GM19035 (cell line): ENCODE measurements at regions not wholly inside any gene's neighbourhood (a gene's known extent, or its start where the extent isn't known, plus 50 kb on each side); places are given as distances from the start of the nearest gene placed in this dataset.
"Not testable (repeated sequence)": the region's sequence is repeated elsewhere in the genome, so short reads cannot be mapped to it uniquely, and the experiment has no call there.

Source experiments
- ATAC-seq: cut with Tn5 transposase; IDR thresholded peaks from one replicate; pipeline ENCODE4 v1.9.1; 2021; ENCODE audit not compliant: unreplicated experiment

DNA sequence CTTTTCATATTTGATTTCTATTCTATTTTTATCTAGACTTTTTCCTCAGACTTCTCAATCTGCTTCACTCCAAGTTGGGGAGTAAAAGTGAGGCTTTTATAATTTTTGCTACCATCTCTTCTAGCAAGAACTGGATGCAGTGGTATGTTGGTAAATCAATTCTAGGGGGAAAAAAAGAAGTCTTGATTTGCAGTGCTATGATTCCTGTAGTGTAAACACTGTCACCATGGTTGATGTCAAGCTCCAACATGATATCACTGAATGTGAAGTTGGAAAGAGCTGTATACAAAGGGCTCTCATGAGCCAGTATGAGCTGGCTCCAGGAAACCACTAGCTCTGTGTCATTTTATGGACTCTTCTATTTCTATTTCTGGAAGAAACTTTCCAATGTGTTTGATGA is 439.2 kb downstream of the NTRK2 start:
- ATAC-seq: no peak

DNA sequence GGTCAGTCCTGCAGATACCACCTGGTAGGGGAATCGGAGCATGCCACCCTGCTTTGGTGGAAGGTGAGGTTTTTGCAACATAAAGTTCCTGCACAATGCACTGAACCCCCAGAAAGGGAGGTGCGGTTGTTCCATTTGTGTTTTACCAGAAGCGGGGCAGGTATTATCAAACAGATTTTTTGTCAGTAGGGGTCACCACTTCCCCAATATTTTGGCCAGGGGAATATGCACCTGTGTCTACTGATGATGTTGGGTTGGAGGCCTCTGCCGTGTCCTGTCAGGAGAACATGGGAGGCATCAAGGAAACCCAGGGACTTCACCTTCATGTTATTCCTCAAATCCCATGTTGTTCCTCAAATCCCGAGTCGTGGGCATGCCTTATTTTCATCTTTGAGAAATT is 438.7 kb downstream of the NTRK2 start:
- no peak for ATAC-seq

DNA sequence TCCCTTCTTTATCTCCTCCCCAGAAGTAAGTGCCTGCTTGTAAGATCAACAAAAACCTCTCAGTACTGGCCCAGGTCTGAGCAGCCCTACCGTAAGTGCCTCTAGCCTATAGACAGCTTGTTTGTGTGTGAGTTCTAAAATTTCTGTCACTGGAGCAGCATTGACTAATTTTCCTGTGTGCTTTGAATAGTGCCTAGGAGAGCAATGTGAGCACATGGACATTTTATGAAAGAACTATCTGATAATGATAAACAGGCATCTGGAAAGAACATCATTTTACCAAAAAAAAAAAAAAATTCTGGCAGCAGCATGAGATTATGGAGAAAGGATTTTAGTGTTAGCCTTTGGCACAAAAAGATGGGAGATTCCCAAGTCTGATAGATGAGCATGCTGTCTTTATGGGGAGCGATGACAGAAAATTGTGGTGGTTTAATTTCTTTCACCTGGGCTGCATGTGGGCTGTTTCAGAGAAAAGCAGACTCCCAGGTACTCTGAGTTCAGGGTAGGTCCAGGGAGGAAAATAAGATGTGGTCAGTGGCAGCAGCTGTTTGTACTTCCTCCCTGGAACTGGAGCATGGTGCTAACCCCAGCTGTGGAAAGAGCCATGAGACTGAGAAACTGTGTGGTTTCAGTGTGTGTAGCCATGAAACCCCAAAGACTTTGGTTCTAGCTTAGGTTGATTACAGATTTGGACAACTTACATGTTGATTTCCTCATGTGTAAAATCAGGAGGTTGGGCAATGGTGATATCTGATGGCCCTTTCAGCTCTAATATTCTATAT is 419.9 kb downstream of the NTRK2 start:
- ATAC-seq: no peak

DNA sequence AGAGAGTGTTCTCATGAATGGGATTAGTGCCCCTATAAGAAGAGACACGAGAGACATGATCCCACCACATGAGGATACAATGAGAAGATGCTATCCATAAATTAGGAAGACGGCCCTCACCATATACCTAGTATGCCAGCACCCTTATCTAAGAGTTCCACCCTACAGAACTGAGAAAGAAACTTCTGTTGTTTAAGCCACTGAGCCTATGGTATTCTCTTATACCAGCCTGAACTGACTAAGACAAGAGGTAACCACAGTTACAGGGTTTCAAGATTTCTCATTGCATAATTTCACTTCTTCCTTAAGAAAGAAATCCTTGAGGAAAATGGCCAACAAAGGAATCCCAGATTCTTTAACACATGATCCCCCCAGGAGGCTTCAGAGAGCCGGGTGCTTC is 412.4 kb downstream of the NTRK2 start:
- ATAC-seq: no peak

DNA sequence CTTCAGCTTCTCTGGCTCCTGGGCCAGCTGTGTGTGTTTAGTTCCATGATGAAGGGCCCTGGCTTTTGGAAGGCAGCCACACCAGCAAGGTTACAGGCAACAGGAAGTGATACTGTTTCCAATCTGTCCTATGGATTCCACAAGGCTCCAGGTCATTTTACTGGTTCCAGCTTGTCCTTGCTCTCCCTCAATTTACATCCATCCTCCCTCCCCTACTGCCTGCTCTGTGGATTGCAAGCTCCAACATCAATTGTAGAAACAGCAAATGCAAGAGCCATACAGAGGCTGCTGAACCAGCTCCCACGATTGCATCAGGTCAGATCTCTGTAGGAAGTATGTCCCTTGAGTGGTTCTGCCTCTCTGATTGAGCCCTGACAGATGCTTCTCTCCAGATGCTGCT is 409.8 kb downstream of the NTRK2 start:
- ATAC-seq: no peak

DNA sequence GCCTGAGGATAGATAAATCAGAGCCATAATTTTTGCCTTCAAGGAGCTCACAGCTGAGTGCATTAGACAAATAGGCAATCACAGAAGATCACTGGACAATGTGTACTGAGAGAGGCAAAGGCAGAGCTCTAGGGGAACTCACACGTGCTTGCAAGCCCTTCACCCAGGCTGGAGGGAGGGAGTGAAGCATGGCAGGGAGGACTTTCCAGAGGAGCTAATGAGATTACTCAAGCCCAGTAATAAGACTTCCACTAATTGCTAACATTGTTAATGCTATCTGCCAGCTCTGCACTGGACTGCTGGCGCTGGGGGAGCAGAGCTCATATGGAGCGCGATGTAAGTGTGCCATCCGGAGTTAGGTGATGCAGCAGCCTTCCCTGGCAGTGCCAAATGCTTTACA is 408.4 kb downstream of the NTRK2 start:
- no peak for ATAC-seq

DNA sequence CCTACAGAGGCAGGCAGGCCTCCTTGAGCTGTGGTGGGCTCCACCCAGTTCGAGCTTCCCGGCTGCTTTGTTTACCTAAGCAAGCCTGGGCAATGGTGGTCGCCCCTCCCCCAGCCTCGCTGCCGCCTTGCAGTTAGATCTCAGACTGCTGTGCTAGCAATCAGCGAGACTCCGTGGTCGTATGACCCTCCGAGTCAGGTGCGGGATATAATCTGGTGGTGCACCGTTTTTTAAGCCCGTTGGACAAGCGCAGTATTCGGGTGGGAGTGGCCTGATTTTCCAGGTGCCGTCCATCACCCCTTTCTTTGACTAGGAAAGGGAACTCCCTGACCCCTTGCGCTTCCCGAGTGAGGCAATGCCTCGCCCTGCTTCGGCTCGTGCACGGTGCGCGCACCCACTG is 407.6 kb downstream of the NTRK2 start:
- ATAC-seq: not testable (repeated sequence)
